Type B pancreatic cell (in vitro differentiated cells): ENCODE measurements at regions not wholly inside any gene's neighbourhood (a gene's known extent, or its start where the extent isn't known, plus 50 kb on each side); places are given as distances from the start of the nearest gene placed in this dataset.

Source experiments
- DNase-seq: peaks from one replicate; pipeline ENCODE4 v3.0.0; 2021; ENCODE audit warnings: mixed read lengths; ENCODE audit not compliant: unreplicated experiment; ENCODE audit errors: extremely low spot score
- H3K27ac Mint-ChIP-seq: 2 replicates; pipeline ENCODE4 v1.8.0; 2021; ENCODE audit warnings: mild to moderate bottlenecking, mixed read lengths
- H3K27me3 Mint-ChIP-seq: 2 replicates; pipeline ENCODE4 v1.8.0; 2021; ENCODE audit warnings: mixed read lengths
- H3K36me3 Mint-ChIP-seq: 2 replicates; pipeline ENCODE4 v1.8.0; 2021; ENCODE audit warnings: mixed read lengths
- H3K4me1 Mint-ChIP-seq: one replicate; pipeline ENCODE4 v1.8.0; 2021; ENCODE audit warnings: mixed read lengths; ENCODE audit not compliant: unreplicated experiment
- H3K4me3 Mint-ChIP-seq: 2 replicates; pipeline ENCODE4 v1.8.0; 2021; ENCODE audit warnings: mild to moderate bottlenecking, mixed read lengths
- H3K9me3 Mint-ChIP-seq: 2 replicates; pipeline ENCODE4 v1.8.0; 2021; ENCODE audit warnings: mixed read lengths
- TF ChIP-seq, protein P1 (sequence below): fragments of 200-600 bp; sonication (generic); conservative IDR thresholded peaks from 2 replicates; pipeline ENCODE4 v1.5.0; 2021; ENCODE audit warnings: antibody characterized with exemption, mild to moderate bottlenecking

DNA sequence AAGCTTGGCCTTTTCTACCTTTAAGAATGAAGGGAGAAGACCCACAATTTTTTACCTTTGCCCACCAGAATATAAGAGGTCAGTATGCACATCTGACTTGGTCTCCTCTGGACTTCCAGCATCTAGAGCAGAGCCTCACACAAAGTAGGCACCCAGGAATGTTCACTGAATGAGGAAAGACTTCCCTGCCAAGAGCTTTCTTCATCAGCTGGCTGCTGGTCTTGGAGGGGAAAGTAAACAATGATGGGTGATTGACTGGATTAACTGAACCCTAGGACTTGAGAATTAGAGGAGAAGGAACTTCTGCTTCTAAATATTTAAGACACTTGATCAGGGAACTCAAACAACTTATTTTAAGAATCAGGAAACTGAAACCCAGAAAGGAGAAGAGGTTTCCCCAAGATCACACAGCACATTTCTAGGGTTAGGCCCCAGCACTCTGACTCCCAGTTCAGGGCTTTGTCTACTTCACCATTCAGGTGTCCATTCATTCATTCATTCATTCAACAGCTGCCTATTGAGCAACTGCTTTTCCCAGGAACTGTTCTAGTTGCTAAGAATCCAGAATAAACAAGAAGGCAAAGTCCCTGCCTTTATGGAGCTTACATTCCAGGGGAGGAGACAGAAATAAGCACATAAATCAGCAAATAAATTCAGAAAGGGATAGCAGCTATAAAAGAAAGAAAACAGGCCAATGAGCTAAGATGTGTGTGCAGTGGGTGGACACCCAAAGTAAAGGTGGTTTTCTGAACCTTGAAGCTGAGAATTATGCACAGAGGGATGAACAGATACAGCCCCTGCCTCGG, 216.9 kb upstream of the LRFN2 start:
- H3K27ac Mint-ChIP-seq = no peak overlapping the region
- peaks cover 10% of the 10 kb centered on the region for H3K27me3 Mint-ChIP-seq
- DNase-seq = no peak
- TF ChIP-seq, protein P1, sequence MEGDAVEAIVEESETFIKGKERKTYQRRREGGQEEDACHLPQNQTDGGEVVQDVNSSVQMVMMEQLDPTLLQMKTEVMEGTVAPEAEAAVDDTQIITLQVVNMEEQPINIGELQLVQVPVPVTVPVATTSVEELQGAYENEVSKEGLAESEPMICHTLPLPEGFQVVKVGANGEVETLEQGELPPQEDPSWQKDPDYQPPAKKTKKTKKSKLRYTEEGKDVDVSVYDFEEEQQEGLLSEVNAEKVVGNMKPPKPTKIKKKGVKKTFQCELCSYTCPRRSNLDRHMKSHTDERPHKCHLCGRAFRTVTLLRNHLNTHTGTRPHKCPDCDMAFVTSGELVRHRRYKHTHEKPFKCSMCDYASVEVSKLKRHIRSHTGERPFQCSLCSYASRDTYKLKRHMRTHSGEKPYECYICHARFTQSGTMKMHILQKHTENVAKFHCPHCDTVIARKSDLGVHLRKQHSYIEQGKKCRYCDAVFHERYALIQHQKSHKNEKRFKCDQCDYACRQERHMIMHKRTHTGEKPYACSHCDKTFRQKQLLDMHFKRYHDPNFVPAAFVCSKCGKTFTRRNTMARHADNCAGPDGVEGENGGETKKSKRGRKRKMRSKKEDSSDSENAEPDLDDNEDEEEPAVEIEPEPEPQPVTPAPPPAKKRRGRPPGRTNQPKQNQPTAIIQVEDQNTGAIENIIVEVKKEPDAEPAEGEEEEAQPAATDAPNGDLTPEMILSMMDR = no peak
- H3K9me3 Mint-ChIP-seq = no peaks in the 10 kb centered on the region
- H3K4me1 Mint-ChIP-seq = peaks cover 10% of the 10 kb centered on the region
- no peaks in the 10 kb centered on the region for H3K36me3 Mint-ChIP-seq
- H3K4me3 Mint-ChIP-seq = no peak overlapping the region

DNA sequence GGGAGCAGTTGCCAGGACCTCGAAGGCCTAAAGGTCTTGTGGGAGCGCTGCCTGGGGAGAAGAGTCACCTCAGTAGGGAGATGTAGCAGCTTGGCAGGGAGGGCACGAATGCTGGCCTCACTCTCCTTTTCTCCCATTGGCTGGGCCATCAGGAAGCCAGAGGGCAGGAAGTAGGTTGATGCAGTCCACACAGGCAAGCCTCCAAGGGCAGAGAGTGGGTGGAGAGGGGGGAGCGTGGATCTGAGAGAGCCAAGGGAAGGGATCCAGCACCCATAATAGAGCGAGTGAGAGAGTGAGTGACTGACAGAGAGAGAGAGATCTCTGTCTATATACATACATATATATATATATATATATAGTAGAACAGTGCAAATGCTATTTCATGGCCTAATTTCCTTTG, 215.3 kb upstream of the LRFN2 start:
- no peak for DNase-seq
- Mint-ChIP-seq H3K36me3 (no peaks in the 10 kb centered on the region), H3K27ac (no peak overlapping the region), H3K4me3 (no peak overlapping the region), H3K27me3 (peaks cover 17% of the 10 kb centered on the region), H3K4me1 (peaks cover 22% of the 10 kb centered on the region), H3K9me3 (no peaks in the 10 kb centered on the region)
- TF ChIP-seq, protein P1 = no peak

- Mint-ChIP-seq H3K27me3 (peaks cover 15% of the 10 kb centered on the region), H3K36me3 (no peaks in the 10 kb centered on the region), H3K4me1 (peaks cover 29% of the 10 kb centered on the region), H3K9me3 (no peaks in the 10 kb centered on the region), H3K27ac (no peak overlapping the region), H3K4me3 (no peak overlapping the region)
- TF ChIP-seq, protein P1 = no peak
- DNase-seq = no peak
Measured at GRCh38 chr6:40799296-40800140, 212.4 kb upstream of the LRFN2 start.

DNA sequence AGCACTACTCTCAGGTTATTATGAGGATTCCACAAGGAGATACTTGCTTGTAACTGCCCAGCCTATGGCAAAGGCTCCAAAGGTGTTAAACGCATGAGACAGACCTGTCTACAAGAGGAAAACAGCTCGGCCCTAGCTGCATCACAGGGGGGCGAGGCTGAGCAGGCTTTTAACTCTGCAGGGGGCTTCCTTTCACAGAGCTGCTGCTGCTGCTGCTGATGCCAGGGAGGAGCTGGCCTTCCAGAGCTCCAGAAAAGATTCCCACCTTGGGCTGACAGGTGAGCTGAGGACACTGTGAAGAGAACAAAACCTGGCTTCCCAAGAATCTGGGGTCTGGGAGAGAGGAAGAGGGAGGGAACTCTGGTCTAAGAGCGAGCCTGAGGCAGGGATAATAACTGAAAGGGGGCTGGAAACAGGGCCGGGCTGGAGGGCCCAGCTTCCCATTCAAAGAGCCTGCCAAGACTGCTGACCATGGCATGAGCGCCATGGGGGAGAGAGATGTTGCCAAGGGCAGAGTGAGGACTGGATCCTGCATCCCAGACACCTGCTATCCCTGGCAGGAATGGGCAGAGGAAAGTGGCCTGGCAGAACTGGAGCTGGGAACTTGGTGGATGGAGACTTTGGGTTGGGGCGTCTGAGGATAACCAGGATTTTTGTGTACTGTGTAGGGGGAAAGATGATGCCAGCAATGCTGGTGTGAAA, 211.1 kb upstream of the LRFN2 start:
- Mint-ChIP-seq H3K36me3 (no peaks in the 10 kb centered on the region), H3K27me3 (peaks cover 15% of the 10 kb centered on the region), H3K4me3 (no peak overlapping the region), H3K27ac (peak overlapping the region; percentile 29), H3K9me3 (no peaks in the 10 kb centered on the region), H3K4me1 (peaks cover 29% of the 10 kb centered on the region)
- TF ChIP-seq, protein P1 = no peak
- DNase-seq = no peak

GRCh38 chr6:40796260-40797221, 209.4 kb upstream of the LRFN2 start:
- no peak for DNase-seq
- H3K9me3 Mint-ChIP-seq = no peaks in the 10 kb centered on the region

More at GRCh38 chr6:40796260-40797221, 209.4 kb upstream of the LRFN2 start:
- Mint-ChIP-seq H3K4me3 (no peak overlapping the region), H3K4me1 (peaks cover 29% of the 10 kb centered on the region), H3K36me3 (no peaks in the 10 kb centered on the region), H3K27ac (no peak overlapping the region), H3K27me3 (peaks cover 15% of the 10 kb centered on the region)
- TF ChIP-seq, protein P1 = no peak
